NCI-H446 treated with DMSO at 0.1 percent for 48 hours (cell line): ENCODE measurements at regions not wholly inside any gene's neighbourhood (a gene's known extent, or its start where the extent isn't known, plus 50 kb on each side); places are given as distances from the start of the nearest gene placed in this dataset.
"Not testable (repeated sequence)": the region's sequence is repeated elsewhere in the genome, so short reads cannot be mapped to it uniquely, and the experiment has no call there.

ENCODE experiments used
- DNase-seq: peaks from one replicate; lab custom pipeline; 2025; lab: John Stamatoyannopoulos, UW

DNA sequence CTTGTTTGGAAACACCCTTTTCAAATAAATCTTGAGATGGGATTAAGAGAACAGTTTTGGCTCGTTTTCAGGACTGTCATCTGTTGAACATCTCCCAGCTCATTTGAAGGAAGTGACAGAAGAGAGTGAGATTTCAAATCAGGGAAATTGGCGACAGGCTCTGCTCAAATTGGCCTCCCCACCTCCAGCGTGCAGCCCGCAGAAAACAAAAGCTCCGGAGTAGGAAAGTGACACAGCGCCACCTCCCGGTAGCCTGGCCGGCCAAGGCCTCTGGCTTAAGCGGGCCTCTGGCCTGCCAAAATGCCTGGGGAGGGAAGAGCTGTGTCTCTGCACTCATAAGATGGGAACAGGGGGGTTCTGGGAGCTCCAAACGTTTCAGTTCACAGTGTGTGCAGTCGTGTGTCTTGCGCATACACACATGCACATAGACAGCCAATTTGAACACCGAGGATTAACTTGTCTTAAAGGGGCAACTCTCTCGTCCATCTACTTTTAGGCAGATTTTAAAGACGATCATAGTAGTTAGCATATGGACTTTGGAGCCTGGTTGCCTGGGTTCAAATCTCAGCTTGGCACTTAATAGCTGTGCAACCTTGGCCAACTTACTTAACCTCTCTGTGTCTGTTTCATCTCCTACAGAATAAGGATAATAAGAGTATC, 132.7 kb upstream of the RCN1 start:
- peak; percentile 79 for DNase-seq

DNA sequence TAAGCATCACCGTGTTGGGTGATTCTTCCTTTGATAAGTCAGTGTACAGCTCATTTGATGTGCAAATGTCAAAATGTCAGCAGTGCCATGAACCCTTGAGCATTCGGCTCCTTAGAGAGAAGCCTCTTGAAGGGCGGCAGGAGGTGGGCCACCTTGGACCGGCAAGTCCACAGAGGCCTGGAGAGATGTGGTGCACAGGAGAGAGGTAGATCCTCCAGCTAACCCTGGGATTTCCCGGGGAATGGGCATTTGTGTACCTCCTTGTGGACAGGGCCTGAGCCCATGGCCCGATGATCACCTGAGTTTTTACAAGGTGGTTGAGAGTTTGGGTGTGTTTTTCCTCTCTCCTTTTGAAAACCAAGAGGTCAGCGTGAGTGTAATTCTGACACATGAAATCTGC, 133.2 kb upstream of the RCN1 start:
- DNase-seq = no peak

DNA sequence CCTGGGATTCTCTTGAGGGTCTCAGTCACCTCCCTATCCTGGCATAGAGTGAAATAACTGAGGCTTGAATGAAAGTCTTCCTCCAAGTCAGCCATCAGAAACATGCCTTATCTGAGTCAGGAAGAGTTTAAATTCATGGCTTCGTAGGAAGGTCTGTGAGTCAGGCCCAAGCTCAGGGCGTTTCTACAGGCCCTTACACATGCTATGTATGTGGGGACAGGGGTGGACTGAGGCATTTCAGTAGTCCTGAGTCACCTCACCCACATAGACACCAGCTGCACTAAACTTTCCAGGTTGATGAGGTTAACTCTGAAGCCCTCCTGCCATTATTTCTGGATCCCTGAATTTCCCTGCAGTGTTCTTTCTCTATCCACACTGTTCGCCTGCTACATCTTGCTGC, 134.6 kb upstream of the RCN1 start:
- DNase-seq = no peak

DNA sequence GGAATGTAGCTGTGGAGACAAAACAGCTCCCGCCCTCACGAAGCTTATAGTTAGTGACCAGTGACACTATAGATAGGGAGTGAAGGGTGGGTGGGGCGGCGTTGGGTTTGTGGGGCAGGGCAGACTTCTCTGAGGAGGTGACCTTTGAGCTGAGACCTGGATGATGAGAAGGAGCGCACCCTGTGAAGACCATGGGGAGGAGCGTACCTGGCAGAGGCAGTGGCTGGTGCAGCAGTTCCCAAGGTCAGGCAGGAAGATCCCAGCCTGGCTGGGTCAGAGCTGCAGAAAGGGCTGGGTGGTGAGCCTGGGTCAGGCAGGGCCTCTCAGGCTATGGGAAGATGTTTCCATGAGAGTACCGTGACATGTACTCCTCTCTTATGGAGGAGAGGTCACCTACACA, 135.0 kb upstream of the RCN1 start:
- DNase-seq = no peak

DNA sequence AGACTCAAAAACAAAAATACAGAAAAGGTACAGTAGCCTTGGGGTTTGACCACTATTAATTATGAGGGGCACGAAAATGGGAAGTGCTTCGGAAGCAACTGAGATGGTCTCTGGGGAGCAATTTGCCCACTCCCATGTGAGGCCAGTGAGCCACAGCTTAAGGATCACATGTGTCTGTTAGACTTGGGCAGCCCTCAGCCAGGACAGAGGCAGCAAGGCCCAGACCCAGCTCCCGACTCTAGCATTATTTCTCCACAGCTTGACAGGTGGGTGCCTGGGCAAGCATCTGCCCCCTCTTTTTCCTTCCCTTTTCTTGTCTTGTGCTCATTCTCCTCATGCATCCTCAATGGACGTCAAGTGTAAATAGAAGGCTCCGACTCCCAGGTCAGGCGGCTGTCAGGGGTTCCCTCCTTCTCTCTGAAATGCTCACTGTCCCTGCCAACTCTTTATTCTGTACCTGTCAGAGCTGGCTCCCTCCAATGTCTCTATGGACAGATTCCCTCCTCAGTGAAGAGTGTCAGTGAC, 137.0 kb upstream of the RCN1 start:
- no peak for DNase-seq

DNA sequence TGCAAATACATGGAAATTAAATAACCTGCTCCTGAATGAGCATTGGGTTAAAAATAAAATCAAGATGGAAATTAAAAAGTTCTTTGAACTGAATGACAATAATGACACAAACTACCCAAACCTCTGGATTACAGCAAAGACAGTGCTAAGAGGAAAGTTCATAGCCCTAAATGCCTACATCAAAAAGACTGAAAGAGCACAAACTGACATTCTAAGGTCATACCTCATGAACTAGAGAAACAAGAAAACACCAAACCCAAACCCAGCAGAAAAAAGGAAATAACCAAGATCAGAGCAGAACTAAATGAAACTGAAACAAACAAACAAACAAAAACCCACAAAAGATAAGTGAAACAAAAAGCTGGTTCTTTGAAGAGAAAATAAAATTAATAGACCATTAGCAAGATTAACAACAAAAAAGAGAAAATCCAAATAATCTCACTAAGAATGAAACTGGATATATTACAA, 138.6 kb upstream of the PAX6 start:
- not testable (repeated sequence) for DNase-seq

DNA sequence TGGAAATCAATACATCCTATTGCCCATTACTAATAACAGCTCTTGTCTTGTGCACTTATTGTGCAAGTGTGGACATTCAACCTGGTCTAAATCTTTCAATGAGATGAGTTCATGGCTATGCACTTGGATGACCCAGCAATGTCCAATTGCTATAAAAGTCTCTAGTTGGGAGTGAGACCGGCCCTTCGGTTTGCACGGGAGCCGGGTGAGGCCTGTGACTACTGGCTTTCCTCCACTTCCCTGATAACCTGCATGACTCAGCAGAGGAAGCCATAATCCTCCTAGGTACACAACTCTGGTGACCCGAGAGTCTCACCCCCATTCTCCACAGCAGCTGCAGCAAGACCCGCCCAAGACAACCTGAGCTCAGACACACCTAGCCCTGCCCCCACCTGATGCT, 135.9 kb upstream of the PAX6 start:
- DNase-seq = no peak

DNA sequence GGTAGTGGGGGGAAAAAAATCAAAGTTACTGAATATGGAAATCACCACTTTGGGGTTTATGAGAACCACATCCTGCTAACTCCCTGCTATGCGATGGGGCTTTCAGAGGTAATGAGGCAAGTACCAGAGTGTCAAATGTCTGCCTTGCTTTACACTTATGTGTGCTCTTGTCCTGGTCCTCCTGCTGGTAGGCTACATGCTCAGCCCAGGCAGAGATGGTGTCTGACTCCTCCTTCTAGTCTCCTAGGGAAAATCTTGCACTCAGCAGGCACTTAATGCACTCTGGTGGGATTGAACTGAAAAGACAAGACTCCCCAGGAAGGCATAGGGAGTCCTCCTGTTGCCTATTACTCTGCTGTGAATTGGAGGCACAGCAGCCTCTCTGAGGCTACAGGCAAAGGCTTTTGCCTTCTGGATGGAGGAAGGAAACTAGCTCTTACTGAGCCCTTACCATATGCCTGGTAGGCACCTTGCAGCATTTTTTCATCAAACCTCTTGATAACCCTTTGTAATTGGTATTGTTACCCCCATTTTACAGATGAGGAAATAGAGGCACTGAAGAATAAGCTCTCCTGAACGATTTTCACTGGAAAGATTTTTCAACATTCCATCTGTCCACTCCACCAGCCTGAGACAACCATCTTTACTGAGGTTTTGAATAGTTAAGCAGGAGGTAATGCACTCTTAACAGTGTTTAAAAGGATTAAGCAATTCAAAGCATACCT, 132.1 kb upstream of the PAX6 start:
- DNase-seq = no peak

DNA sequence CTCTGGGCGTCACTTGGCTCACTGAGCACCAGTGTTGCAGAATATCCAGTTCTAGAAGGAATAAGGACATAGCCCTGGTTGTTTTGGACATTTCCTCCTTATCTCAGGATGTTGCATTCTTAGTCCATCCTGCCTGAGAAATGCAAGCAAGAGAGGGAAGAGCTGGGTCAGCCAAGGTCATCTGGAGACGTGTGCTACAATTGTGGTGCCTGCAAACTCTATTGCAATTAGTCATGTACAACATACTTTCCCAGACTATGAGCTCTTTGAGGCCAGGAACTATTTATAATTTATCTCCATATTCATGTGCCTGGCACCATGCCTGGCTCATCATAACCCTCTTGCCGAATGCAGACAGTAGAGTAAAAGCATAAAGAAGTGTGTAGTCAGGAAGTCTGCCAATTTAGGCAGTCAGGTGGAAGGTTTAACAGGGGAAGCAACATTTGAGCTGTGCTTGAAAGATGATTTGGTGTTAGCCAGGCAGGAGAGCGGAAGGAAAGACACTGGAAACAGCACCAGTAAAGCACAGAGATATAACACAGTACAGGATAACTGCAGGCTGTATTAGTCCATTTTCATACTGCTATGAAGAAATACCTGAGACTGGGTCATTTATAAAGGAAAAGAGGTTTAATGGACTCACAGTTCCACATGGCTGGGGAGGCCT, 129.4 kb upstream of the PAX6 start:
- peak; percentile 67 for DNase-seq

DNA sequence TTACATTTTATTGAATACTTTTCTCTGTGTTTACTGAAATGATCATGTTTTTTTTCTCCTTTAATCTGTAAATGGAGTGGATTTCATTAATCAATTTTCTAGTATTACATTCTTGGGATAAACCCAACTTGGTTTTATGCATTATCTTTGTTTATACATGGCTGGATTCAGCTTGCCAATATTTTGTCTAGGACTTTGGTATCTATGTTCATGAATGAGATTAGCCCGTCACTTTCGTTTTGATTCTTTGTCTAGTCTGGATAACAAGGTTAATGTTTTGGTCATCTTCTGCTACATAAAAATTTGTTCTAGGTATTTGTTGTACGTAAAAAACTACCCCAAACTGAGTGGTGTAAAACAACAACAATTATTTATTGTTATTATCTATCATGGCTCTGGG, 127.9 kb upstream of the PAX6 start:
- no peak for DNase-seq

DNA sequence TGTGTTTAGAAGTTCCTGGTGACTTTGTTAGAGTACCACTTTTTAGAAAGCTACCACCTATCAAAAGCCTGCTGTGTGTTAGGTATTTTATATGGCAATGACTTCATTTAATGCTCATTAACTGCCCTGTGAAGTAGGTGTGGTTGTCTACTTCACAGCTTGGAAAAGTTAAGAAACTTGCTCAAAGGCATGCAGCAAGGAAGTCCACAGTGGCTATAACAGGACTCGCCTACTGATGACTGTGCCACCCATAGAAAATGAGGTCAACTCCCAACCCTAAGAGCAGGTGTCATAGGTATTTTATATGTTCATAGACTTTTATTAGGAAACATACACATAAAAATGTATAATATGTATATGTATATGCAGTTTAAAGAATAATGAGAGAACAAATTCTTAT, 125.2 kb upstream of the PAX6 start:
- no peak for DNase-seq

DNA sequence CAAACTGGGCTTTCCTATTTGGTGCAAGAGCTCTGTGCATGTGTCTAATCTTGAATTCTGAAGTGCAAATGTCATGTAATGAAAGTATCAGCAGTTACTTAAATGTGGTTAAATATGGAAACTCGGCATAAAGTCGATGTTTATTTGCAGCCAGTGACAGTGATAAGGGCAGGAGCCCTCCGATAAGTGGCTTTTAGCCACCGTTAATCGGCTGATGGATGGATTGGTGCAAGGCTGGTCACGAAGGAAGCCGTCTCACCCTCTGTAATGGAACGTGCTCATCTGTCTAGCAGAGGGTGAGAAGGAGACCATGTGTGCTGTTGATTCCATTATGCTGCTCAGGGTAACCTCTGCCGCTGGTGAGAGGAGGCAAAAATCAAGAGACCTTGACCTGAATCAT, 121.8 kb upstream of the PAX6 start:
- DNase-seq = no peak

DNA sequence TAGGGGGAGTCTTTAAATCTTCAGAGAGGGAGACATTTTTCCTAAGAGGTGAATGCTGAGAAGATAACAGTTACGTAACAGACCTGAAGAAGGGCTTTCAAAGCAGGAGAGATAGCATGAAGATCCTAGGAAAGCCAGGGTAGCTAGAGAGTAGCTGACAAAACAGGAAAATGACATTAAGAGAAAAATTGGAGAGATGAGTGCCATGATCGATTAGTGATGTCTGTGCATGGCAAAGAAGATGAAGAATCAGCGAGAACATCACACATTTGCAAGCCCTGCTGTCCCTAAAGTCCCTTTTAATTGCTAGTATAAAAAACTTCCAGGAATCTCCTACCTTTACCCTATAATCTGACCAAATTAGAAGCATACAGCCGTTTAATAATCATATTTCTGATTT, 116.9 kb upstream of the PAX6 start:
- DNase-seq = no peak

DNA sequence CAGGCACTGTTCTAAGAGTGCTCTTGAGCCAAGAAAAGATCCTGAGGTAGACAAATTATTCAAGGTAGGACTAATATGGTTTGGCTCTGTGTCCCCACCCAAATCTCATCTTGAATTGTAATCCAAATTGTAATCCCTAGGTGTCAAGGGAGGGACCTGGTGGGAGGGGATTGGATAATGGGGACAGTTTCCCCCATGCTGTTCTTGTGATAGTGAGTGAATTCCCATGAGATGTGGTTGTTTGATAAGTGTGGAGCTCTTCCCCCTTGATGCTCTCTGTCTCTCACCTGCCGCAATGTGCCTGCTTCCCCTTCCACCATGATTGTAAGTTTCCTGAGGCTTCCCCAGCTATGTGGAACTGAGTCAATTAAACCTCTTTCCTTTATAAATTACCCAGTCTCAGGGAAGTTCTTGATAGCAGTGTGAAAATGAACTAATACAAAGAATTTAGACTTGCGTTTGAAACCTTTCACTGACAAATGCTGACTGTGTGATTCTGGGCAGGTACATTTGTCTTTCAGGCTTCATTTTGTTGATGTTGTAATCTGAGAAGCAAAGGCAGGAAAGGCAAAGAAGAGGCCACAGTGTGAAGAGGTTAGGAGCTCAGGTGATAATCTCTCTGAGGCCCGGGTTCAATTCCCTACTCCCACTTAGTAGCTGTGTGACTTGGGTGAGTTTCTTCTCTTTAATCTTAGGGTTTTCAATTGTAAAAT, 115.8 kb upstream of the PAX6 start:
- DNase-seq = no peak

DNA sequence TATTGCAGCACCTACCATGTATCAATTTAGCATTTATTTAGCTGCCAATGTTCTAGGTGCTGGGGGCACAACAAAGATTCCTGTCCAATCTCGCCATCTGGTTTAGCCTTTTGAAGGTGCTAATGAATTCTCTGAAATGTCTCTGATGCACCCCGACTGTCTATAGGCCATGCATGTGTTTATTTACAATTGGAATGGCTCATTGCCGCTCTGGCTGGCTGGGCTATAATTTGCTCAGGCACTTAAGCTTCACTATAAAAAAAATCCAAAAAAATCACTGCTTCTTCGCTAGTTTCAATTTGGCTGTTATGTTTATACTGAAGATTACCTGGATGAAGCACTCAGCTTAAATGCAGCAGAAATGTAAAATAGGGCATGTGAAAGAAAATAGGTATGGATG, 115.0 kb upstream of the PAX6 start:
- DNase-seq = no peak

DNA sequence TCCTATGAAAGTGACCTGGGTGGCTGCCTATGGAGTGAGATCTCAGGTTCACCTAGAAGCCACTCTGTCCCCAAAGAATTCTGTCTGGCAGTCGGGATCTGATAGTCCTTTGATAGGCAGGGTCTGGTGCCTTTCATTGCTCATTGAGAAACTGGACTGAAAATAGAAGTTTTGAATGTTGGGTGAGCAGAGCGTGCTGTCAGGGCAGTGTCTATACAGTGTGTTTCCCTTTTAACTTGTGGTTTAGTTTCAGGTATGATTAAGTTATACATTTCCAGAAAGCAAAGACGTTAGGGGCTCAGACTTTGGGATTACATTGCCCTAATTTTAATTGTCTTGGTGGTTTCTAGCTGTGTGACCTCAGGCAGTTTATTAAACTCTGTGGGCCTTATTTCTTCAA, 111.3 kb upstream of the PAX6 start:
- no peak for DNase-seq

DNA sequence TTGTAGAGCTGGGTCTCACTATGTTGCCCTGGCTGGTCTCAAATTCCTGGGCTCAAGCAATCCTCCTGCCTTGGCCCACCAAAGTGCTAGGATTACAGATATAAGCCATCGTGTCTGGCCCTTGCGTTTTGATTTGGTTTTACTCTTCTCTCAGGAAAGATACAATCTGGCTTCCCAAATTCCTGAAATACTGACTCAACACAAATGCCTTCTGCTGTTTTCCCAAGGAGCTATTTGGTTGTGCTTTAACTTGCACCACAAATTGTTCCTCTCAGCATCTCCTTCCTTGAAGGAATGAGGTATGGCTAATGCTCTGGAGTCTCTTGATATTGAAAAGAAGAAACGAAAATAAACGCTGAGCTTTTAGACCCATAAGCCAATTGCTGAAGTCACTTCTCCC, 110.0 kb upstream of the PAX6 start:
- DNase-seq = no peak

DNA sequence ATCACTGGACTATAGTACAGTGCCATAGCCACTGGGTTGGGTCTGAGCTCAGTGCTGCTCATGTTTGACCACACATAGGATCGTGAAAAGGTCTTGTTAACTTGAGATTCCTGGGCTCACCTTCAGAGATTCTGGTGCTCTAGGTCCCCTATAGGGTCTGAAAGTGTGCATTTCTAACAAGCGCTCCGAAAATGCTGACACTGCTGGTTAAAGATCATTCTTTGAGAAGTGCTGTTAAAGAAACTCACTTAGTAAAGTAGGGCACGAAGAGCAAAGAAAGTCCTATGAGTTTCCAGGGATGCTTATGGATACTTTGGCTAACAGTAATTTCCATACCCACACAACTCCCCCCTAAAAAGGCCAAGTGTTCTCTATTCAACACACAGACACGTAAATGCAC, 108.1 kb upstream of the PAX6 start:
- DNase-seq = no peak

DNA sequence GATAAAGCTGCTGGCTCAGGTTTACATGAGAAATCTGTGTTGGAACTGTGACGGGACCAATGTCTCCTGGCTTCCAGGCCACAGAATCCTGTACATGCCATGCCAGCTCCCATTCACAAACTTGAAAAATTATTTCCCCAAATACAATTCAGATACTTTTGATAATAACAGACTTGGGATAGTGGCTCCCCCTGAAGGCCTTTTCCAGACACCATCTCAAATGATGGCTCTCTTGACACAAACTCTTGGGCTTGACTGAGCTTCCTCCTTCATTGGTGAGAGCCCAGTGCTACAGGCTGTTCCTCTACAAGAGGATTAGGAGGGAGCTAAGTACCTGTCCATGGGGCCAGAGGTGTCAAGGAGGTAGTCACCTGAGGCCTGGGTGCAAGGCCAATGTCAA, 104.7 kb upstream of the PAX6 start:
- no peak for DNase-seq

DNA sequence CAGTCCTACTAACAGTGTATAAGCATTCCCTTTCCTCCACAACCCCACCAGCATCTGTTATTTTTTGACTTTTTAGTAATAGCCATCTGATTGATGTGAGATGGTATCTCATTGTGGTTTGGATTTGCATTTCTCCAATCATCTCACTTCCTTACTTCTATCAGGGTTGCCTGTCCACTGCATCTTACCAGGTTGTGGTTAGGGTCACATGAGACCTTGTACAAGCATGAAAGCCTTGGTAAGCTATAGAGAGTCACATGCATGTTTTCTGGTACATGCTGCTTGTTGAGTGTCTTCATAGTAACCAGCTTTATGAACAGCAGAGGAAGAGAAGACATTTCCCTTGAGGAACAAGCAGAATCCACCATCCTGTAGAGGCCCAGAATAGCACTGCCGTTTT, 102.9 kb upstream of the PAX6 start:
- DNase-seq = no peak

DNA sequence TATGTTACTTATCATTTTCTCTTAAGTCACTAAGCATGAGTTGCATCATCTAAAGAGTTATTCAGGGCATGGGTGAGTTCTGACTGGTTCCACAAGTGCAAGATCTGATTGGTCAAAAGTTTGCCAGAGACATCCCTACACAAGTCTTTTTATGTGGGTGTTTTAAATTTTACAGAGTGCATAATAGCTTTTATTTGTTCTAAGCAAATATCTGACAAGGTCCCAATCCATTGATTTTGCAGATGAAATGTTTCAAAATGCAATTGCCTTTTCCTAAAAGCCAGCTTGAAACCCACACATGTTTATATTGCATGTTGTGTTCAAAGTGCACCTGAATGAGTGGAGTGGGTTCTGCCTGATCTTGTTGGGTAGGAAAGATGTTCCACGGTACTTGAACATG, 101.7 kb upstream of the PAX6 start:
- no peak for DNase-seq

DNA sequence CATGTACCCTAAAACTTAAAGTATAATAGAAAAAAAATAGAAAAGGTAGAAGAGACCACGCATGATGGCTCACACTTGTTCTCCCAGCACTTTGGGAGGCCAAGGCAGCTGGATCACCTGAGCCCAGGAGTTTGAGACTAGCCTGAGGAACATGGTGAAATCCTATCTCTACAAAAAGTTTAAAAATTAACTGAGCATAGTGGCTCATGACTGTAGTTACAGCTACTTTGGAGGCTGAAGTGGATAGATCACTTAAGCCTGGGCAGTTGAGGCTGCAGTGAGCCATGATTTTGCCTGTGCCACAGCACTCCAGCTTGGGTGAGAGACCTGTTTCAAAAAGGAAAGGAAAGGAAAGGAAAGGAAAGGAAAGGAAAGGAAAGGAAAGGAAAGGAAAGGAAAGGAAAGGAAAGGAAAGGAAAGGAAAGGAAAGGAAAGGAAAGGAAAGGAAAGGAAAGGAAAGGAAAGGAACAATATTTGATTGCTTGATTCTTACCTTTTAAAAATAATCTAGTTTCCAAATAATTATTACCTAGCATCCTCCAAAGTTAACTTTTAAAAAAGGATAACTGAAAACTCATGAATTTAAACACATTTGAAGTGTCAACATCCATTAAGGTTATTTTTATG, 99.9 kb upstream of the PAX6 start:
- no peak for DNase-seq
